Nephron progenitor cell (in vitro differentiated cells): ENCODE measurements at regions not wholly inside any gene's neighbourhood (a gene's known extent, or its start where the extent isn't known, plus 50 kb on each side); places are given as distances from the start of the nearest gene placed in this dataset.

Experiments used
- DNase-seq: peaks from one replicate; pipeline ENCODE4 v3.0.0; 2021
- H3K27ac Mint-ChIP-seq: 2 replicates; pipeline ENCODE4 v1.8.0; 2021; ENCODE audit warnings: mild to moderate bottlenecking, moderate library complexity, mixed read lengths
- H3K27me3 Mint-ChIP-seq: 2 replicates; pipeline ENCODE4 v1.8.0; 2021; ENCODE audit warnings: mild to moderate bottlenecking, low read depth, mixed read lengths; ENCODE audit not compliant: poor library complexity
- H3K36me3 Mint-ChIP-seq: 2 replicates; pipeline ENCODE4 v1.8.0; 2021; ENCODE audit warnings: low read depth, mixed read lengths
- H3K4me1 Mint-ChIP-seq: 2 replicates; pipeline ENCODE4 v1.8.0; 2021; ENCODE audit warnings: mixed read lengths
- H3K4me3 Mint-ChIP-seq: 2 replicates; pipeline ENCODE4 v1.8.0; 2021; ENCODE audit warnings: mild to moderate bottlenecking, moderate library complexity, mixed read lengths
- H3K9me3 Mint-ChIP-seq: 2 replicates; pipeline ENCODE4 v1.8.0; 2021; ENCODE audit warnings: mild to moderate bottlenecking, moderate library complexity, mixed read lengths
- CTCF ChIP-seq: fragments of 200-600 bp; sonication (generic); IDR thresholded peaks from 2 replicates; pipeline ENCODE4 v1.5.0; 2021; ENCODE audit warnings: antibody characterized with exemption

GRCh38 chr4:144283526-144283925 is 143.0 kb upstream of the GYPA start:
- peaks cover 10% of the 10 kb centered on the region for H3K4me1 Mint-ChIP-seq
- no peak overlapping the region for H3K4me3 Mint-ChIP-seq
- no peaks in the 10 kb centered on the region for H3K36me3 Mint-ChIP-seq
- H3K27ac Mint-ChIP-seq = no peak overlapping the region
- H3K9me3 Mint-ChIP-seq = no peaks in the 10 kb centered on the region
- no peaks in the 10 kb centered on the region for H3K27me3 Mint-ChIP-seq
- DNase-seq = no peak
- no peak for TF ChIP-seq CTCF

GRCh38 chr4:144284026-144284425 is 143.5 kb upstream of the GYPA start:
- no peaks in the 10 kb centered on the region for H3K9me3 Mint-ChIP-seq

GRCh38 chr4:144288011-144288903 is 147.7 kb upstream of the GYPA start:
- Mint-ChIP-seq H3K36me3 (no peaks in the 10 kb centered on the region), H3K27ac (no peak overlapping the region), H3K9me3 (no peaks in the 10 kb centered on the region), H3K4me1 (peaks cover 8% of the 10 kb centered on the region), H3K4me3 (no peak overlapping the region), H3K27me3 (no peaks in the 10 kb centered on the region)
- no peak for DNase-seq
- TF ChIP-seq CTCF = no peak

More at GRCh38 chr4:144284026-144284425, 143.5 kb upstream of the GYPA start:
- Mint-ChIP-seq H3K4me3 (no peak overlapping the region), H3K27ac (peak overlapping the region; percentile 58), H3K27me3 (no peaks in the 10 kb centered on the region), H3K4me1 (peaks cover 10% of the 10 kb centered on the region), H3K36me3 (no peaks in the 10 kb centered on the region)
- TF ChIP-seq CTCF = no peak
- no peak for DNase-seq

GRCh38 chr4:144289667-144290428 is 149.3 kb upstream of the GYPA start:
- no peaks in the 10 kb centered on the region for H3K36me3 Mint-ChIP-seq
- no peaks in the 10 kb centered on the region for H3K9me3 Mint-ChIP-seq
- H3K4me3 Mint-ChIP-seq = no peak overlapping the region
- H3K27ac Mint-ChIP-seq = no peak overlapping the region
- no peak for TF ChIP-seq CTCF
- H3K4me1 Mint-ChIP-seq = no peaks in the 10 kb centered on the region
- DNase-seq = no peak
- H3K27me3 Mint-ChIP-seq = no peaks in the 10 kb centered on the region

GRCh38 chr4:144291164-144291563 is 150.6 kb upstream of the GYPA start:
- no peaks in the 10 kb centered on the region for H3K9me3 Mint-ChIP-seq
- no peak overlapping the region for H3K4me3 Mint-ChIP-seq
- no peak for DNase-seq
- no peaks in the 10 kb centered on the region for H3K36me3 Mint-ChIP-seq
- no peak overlapping the region for H3K27ac Mint-ChIP-seq
- no peaks in the 10 kb centered on the region for H3K4me1 Mint-ChIP-seq
- no peak for TF ChIP-seq CTCF
- H3K27me3 Mint-ChIP-seq = no peaks in the 10 kb centered on the region
